ENCODE measurements at regions not wholly inside any gene's neighbourhood (a gene's known extent, or its start where the extent isn't known, plus 50 kb on each side); places are given as distances from the start of the nearest gene placed in this dataset.

- TF ChIP-seq CTCF (IDR thresholded peaks at IDR 0.05; ENCODE audit: insufficient read depth, low read depth, low read length) = no peak
- no peak for DNase-seq (ENCODE audit: low read depth)
- no peak overlapping the region for H3K4me3 ChIP-seq (ENCODE audit: low read depth, low read length)
Measured at GRCh38 chr16:65519402-65519801, 397.5 kb upstream of the CDH11 start.

DNA sequence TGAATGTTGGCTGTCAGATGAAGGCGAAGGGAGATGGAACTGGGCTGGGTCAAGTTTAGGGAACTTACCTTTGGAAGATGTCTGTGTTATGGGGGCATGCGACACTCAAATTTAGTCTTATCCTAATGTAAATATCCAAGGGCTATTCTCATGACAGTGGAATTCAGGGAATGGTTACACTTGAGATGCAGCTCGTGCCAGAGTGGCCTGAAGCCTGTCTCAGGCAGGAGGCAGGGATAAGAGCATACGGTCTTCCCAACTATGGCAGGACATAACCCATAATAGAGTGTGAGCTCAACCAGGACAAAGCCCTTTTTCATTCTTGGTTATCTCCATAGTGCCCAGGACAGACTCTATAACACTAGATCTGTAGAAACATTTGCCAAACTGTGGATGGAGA lies 393.3 kb upstream of the CDH11 start:
- no peak for DNase-seq (ENCODE audit: low read depth)
- TF ChIP-seq CTCF (IDR thresholded peaks at IDR 0.05; ENCODE audit: insufficient read depth, low read depth, low read length) = no peak
- no peak overlapping the region for H3K4me3 ChIP-seq (ENCODE audit: low read depth, low read length)

DNA sequence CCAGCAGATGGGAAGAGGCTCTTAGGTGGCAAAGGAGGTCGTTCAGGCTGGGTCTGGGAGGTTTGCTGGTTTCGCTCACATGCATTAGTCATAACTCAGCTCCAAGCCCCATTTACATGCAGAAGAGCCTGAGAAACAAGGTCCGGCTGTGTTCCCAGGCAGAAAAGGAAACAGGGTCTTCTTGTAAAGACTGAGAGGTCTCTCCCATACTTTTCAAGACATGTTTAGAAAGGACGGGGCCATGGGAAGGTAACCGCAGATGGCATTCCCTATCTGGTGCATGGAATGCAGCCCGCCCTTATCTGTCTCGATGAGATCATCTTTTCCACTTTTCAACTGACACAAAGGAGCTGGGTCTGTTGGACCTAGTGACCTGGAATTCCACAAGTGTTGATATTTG lies 389.0 kb upstream of the CDH11 start:
- no peak overlapping the region for H3K4me3 ChIP-seq (ENCODE audit: low read depth, low read length)
- DNase-seq (ENCODE audit: low read depth) = peak; percentile 98
- TF ChIP-seq CTCF (IDR thresholded peaks at IDR 0.05; ENCODE audit: insufficient read depth, low read depth, low read length) = no peak

GRCh38 chr16:65510241-65510640 lies 388.4 kb upstream of the CDH11 start:
- no peak for TF ChIP-seq CTCF (IDR thresholded peaks at IDR 0.05; ENCODE audit: insufficient read depth, low read depth, low read length)
- H3K4me3 ChIP-seq (ENCODE audit: low read depth, low read length) = no peak overlapping the region
- DNase-seq (ENCODE audit: low read depth) = no peak

DNA sequence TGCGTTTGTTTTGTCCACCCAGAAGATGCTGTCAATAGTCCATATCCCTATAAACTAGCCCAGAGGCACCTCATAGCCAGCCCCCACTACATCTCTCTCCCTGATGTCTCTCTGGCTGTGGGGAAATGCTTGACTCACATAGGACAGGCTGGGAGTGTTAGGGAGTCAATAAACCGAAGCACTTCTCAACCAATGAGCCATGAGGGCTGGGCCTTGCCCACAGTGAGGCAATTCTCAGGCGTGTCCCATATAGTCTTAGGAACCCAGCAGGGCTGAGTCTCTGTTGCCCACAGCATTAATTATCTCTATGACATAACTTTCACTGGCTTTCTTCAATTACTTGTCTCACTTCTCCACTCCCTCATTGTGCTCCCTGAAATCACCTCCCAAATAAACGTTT lies 387.3 kb upstream of the CDH11 start:
- peak; percentile 45 for DNase-seq (ENCODE audit: low read depth)
- TF ChIP-seq CTCF (IDR thresholded peaks at IDR 0.05; ENCODE audit: insufficient read depth, low read depth, low read length) = no peak
- no peak overlapping the region for H3K4me3 ChIP-seq (ENCODE audit: low read depth, low read length)

GRCh38 chr16:65500919-65501318 lies 379.1 kb upstream of the CDH11 start:
- no peak for DNase-seq (ENCODE audit: low read depth)
- H3K4me3 ChIP-seq (ENCODE audit: low read depth, low read length) = no peak overlapping the region
- no peak for TF ChIP-seq CTCF (IDR thresholded peaks at IDR 0.05; ENCODE audit: insufficient read depth, low read depth, low read length)

DNA sequence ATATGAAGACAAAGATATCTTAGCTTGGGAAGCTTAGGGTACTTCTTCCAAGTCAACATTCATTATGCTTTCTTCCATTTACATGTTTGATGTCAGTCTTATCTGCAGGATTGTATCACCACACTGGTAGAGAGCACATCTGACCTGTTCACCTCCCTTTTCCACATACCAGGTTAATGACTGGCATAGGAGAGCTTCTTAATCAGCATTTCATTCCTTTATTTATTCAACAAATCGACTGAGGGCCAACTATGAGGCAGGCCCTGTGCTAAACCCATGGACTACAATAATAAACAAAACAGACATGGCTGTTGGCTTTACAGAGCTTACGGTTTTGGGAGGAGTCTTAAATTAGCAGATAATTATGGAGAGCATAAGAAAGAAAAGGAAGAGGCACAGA lies 378.1 kb upstream of the CDH11 start:
- TF ChIP-seq CTCF (IDR thresholded peaks at IDR 0.05; ENCODE audit: insufficient read depth, low read depth, low read length) = no peak
- no peak overlapping the region for H3K4me3 ChIP-seq (ENCODE audit: low read depth, low read length)
- no peak for DNase-seq (ENCODE audit: low read depth)

Data from fibroblast of villous mesenchyme (primary cell).